GM19324 (cell line): ENCODE measurements at regions not wholly inside any gene's neighbourhood (a gene's known extent, or its start where the extent isn't known, plus 50 kb on each side); places are given as distances from the start of the nearest gene placed in this dataset.
"Not testable (repeated sequence)": the region's sequence is repeated elsewhere in the genome, so short reads cannot be mapped to it uniquely, and the experiment has no call there.

Source experiments
- ATAC-seq: cut with Tn5 transposase; IDR thresholded peaks from one replicate; pipeline ENCODE4 v1.9.1; 2021; ENCODE audit warnings: mild to moderate bottlenecking, moderate library complexity; ENCODE audit not compliant: unreplicated experiment, low FRiP score

- ATAC-seq = no peak
Measured at GRCh38 chr15:69873807-69874206, 223.9 kb downstream of the TLE3 start.

GRCh38 chr15:69874321-69874720 lies 223.4 kb downstream of the TLE3 start:
- no peak for ATAC-seq

GRCh38 chr15:69876064-69876940 lies 221.4 kb downstream of the TLE3 start:
- no peak for ATAC-seq

GRCh38 chr15:69879963-69880362 lies 217.8 kb downstream of the TLE3 start:
- ATAC-seq = not testable (repeated sequence)

GRCh38 chr15:69880571-69881301 lies 217.0 kb downstream of the TLE3 start:
- no peak for ATAC-seq

- no peak for ATAC-seq
Measured at GRCh38 chr15:69881302-69881670, 216.4 kb downstream of the TLE3 start.

- peak; percentile 46 for ATAC-seq
Measured at GRCh38 chr15:69881766-69882165, 216.0 kb downstream of the TLE3 start.

GRCh38 chr15:69883306-69883705 lies 214.4 kb downstream of the TLE3 start:
- ATAC-seq = no peak

GRCh38 chr15:69885173-69885955 lies 212.4 kb downstream of the TLE3 start:
- no peak for ATAC-seq

GRCh38 chr15:69887009-69887408 lies 210.7 kb downstream of the TLE3 start:
- no peak for ATAC-seq

GRCh38 chr15:69887553-69887952 lies 210.2 kb downstream of the TLE3 start:
- ATAC-seq = no peak

GRCh38 chr15:69888406-69888805 lies 209.3 kb downstream of the TLE3 start:
- no peak for ATAC-seq

GRCh38 chr15:69891070-69891536 lies 206.6 kb downstream of the TLE3 start:
- ATAC-seq = no peak

- ATAC-seq = no peak
Measured at GRCh38 chr15:69891606-69892005, 206.1 kb downstream of the TLE3 start.

- ATAC-seq = no peak
Measured at GRCh38 chr15:69892351-69892750, 205.4 kb downstream of the TLE3 start.

- no peak for ATAC-seq
Measured at GRCh38 chr15:69893086-69893485, 204.6 kb downstream of the TLE3 start.

- ATAC-seq = no peak
Measured at GRCh38 chr15:69893863-69894262, 203.9 kb downstream of the TLE3 start.

- no peak for ATAC-seq
Measured at GRCh38 chr15:69895202-69895601, 202.5 kb downstream of the TLE3 start.

- ATAC-seq = no peak
Measured at GRCh38 chr15:69896606-69897005, 201.1 kb downstream of the TLE3 start.

- no peak for ATAC-seq
Measured at GRCh38 chr15:69897061-69897460, 200.7 kb downstream of the TLE3 start.
